IMR-90 (cell line): ENCODE measurements at regions not wholly inside any gene's neighbourhood (a gene's known extent, or its start where the extent isn't known, plus 50 kb on each side); places are given as distances from the start of the nearest gene placed in this dataset.

Experiments
- ATAC-seq: fragments of 200-7000 bp; cut with Tn5 transposase; 2 replicates; pipeline ENCODE4 v1.9.1; 2020; ENCODE audit warnings: low read depth, mild to moderate bottlenecking, moderate library complexity
- BruUV-seq: library from RNA; stranded (reverse); fragments of 400-500 nt; replicated peaks from 2 replicates; lab custom pipeline; 2021; lab: Mats Ljungman, UMichigan
- CTCF ChIA-PET: fragments of 300-600 bp; formaldehyde crosslinking; extraction: SDS; loops from one replicate; lab custom pipeline; 2021; ENCODE audit warnings: antibody characterized with exemption; lab: Yijun Ruan, JAX
- POLR2A ChIA-PET: fragments of 300-600 bp; sonication (Branson Sonifier 250); formaldehyde crosslinking; loops from one replicate; lab custom pipeline; 2022; ENCODE audit warnings: antibody characterized with exemption; ENCODE audit not compliant: unreplicated experiment; lab: Charles Lee
- DNase-seq: peaks from one replicate; pipeline ENCODE4 v3.0.0; 2013
- H2AFZ ChIP-seq: replicated peaks from 2 replicates; pipeline ENCODE3; 2013; ENCODE audit warnings: low read length, mild to moderate bottlenecking; ENCODE audit not compliant: poor library complexity
- H2AK5ac ChIP-seq: 2 replicates; pipeline ENCODE4 v1.6.1; 2013; ENCODE audit warnings: low read depth, low read length, inconsistent platforms
- H2AK9ac ChIP-seq: replicated peaks from 2 replicates; pipeline ENCODE3; 2013; ENCODE audit warnings: mild to moderate bottlenecking, low read depth, low read length, moderate library complexity; ENCODE audit not compliant: poor library complexity
- H2BK120ac ChIP-seq: 2 replicates; pipeline ENCODE4 v1.6.1; 2013; ENCODE audit warnings: low read depth, low read length, inconsistent platforms
- H2BK15ac ChIP-seq: 3 replicates; pipeline ENCODE4 v1.6.1; 2013; ENCODE audit warnings: low read depth, low read length, inconsistent platforms
- H2BK20ac ChIP-seq: 2 replicates; pipeline ENCODE4 v1.6.1; 2013; ENCODE audit warnings: low read depth, mild to moderate bottlenecking, inconsistent platforms, low read length, moderate library complexity
- H2BK5ac ChIP-seq: 2 replicates; pipeline ENCODE4 v1.6.1; 2013; ENCODE audit warnings: mild to moderate bottlenecking, low read depth, low read length, inconsistent platforms; ENCODE audit not compliant: poor library complexity, severe bottlenecking
- H3K14ac ChIP-seq: replicated peaks from 2 replicates; pipeline ENCODE4 v1.6.1; 2013; ENCODE audit warnings: low read depth, low read length, inconsistent platforms
- H3K18ac ChIP-seq: 2 replicates; pipeline ENCODE4 v1.6.1; 2013; ENCODE audit warnings: low read depth, low read length, control low read depth
- H3K23ac ChIP-seq: 2 replicates; pipeline ENCODE4 v1.6.1; 2013; ENCODE audit warnings: low read depth, low read length, inconsistent platforms
- H3K27ac ChIP-seq: 2 replicates; pipeline ENCODE4 v1.5.1; 2013; ENCODE audit warnings: mild to moderate bottlenecking, control low read depth, low read length; ENCODE audit not compliant: insufficient read depth
- H3K27me3 ChIP-seq: 2 replicates; pipeline ENCODE4 v1.6.1; 2013; ENCODE audit warnings: low read length; ENCODE audit not compliant: control insufficient read depth, insufficient read depth
- H3K36me3 ChIP-seq: 2 replicates; pipeline ENCODE4 v1.6.1; 2013; ENCODE audit warnings: low read length, mixed read lengths; ENCODE audit not compliant: control insufficient read depth, insufficient read depth
- H3K4ac ChIP-seq: 2 replicates; pipeline ENCODE4 v1.6.1; 2013; ENCODE audit warnings: low read depth, low read length, inconsistent platforms
- H3K4me1 ChIP-seq: 2 replicates; pipeline ENCODE4 v1.6.1; 2013; ENCODE audit warnings: low read length, mixed read lengths; ENCODE audit not compliant: control insufficient read depth, insufficient read depth
- H3K4me2 ChIP-seq: 2 replicates; pipeline ENCODE4 v1.6.1; 2013; ENCODE audit warnings: low read depth, mild to moderate bottlenecking, control low read depth, low read length, moderate library complexity
- H3K4me3 ChIP-seq: 2 replicates; pipeline ENCODE4 v1.5.1; 2013; ENCODE audit warnings: low read depth, mild to moderate bottlenecking, control low read depth, low read length, moderate library complexity; ENCODE audit not compliant: insufficient read depth
- H3K56ac ChIP-seq: 2 replicates; pipeline ENCODE4 v1.6.1; 2013; ENCODE audit warnings: low read length, inconsistent platforms; ENCODE audit not compliant: insufficient read depth; ENCODE audit errors: extremely low read depth
- H3K79me1 ChIP-seq, 2 experiments: 2 replicates each; pipeline ENCODE4 v1.6.1; 2013; ENCODE audit warnings: low read length in 2 of 2, inconsistent platforms in 1 of 2, low read depth in 1 of 2
- H3K9ac ChIP-seq: 2 replicates; pipeline ENCODE4 v1.6.1; 2013; ENCODE audit warnings: low read depth, low read length, control low read depth
- H3K9me1 ChIP-seq: 2 replicates; pipeline ENCODE4 v1.6.1; 2013; ENCODE audit warnings: low read length, inconsistent platforms; ENCODE audit not compliant: insufficient read depth
- H3K9me3 ChIP-seq: 2 replicates; pipeline ENCODE4 v1.6.1; 2013; ENCODE audit warnings: low read length; ENCODE audit not compliant: control insufficient read depth, insufficient read depth
- H4K20me1 ChIP-seq: 2 replicates; pipeline ENCODE4 v1.6.1; 2013; ENCODE audit warnings: low read length, inconsistent platforms; ENCODE audit not compliant: insufficient read depth
- H4K5ac ChIP-seq: 2 replicates; pipeline ENCODE4 v1.6.1; 2013; ENCODE audit warnings: mild to moderate bottlenecking, low read depth, low read length, control low read depth
- H4K8ac ChIP-seq, 2 experiments: 2 replicates each; pipeline ENCODE4 v1.6.1; 2013; ENCODE audit warnings: low read depth in 2 of 2, low read length in 2 of 2, control low read depth in 1 of 2, inconsistent platforms in 1 of 2
- H4K91ac ChIP-seq: 2 replicates; pipeline ENCODE4 v1.6.1; 2013; ENCODE audit warnings: low read depth, low read length, inconsistent platforms; ENCODE audit not compliant: insufficient read depth
- BHLHE40 ChIP-seq: fragments of 150-350 bp; IDR thresholded peaks from 2 replicates; pipeline ENCODE4 v1.6.1; 2016; ENCODE audit warnings: mild to moderate bottlenecking, low read depth, low read length
- CEBPB ChIP-seq: IDR thresholded peaks from 2 replicates; pipeline ENCODE4 v1.6.1; 2012; ENCODE audit warnings: low read depth, low read length, improper control_type of control experiment
- CHD1 ChIP-seq: IDR thresholded peaks from 2 replicates; pipeline ENCODE4 v1.6.1; 2012; ENCODE audit warnings: low read depth, low read length, improper control_type of control experiment
- CTCF ChIP-seq: conservative IDR thresholded peaks from 2 replicates; pipeline ENCODE4 v1.5.1; 2012; ENCODE audit warnings: mild to moderate bottlenecking, low read depth, low read length, improper control_type of control experiment
- ELK1 ChIP-seq: fragments of 150-350 bp; IDR thresholded peaks from 2 replicates; pipeline ENCODE4 v1.6.1; 2016; ENCODE audit warnings: low read depth, mild to moderate bottlenecking, low read length, moderate library complexity, borderline replicate concordance
- FOS ChIP-seq: fragments of 150-350 bp; IDR thresholded peaks from 2 replicates; pipeline ENCODE4 v1.6.1; 2016; ENCODE audit warnings: low read depth, low read length
- MAFK ChIP-seq: IDR thresholded peaks from 2 replicates; pipeline ENCODE4 v1.6.1; 2012; ENCODE audit warnings: low read depth, low read length, improper control_type of control experiment
- MAZ ChIP-seq: IDR thresholded peaks from 2 replicates; pipeline ENCODE4 v1.6.1; 2012; ENCODE audit warnings: low read depth, mild to moderate bottlenecking, low read length, improper control_type of control experiment, moderate library complexity, borderline replicate concordance
- MXI1 ChIP-seq: IDR thresholded peaks from 2 replicates; pipeline ENCODE4 v1.6.1; 2012; ENCODE audit warnings: low read depth, mild to moderate bottlenecking, low read length, moderate library complexity, borderline replicate concordance
- NFE2L2 ChIP-seq: fragments of 150-350 bp; IDR thresholded peaks from 2 replicates; pipeline ENCODE4 v1.6.1; 2016; ENCODE audit warnings: low read depth, mild to moderate bottlenecking, low read length
- POLR2A ChIP-seq: IDR thresholded peaks from 2 replicates; pipeline ENCODE4 v1.6.1; 2012; ENCODE audit warnings: mild to moderate bottlenecking, low read depth, low read length
- RAD21 ChIP-seq: IDR thresholded peaks from 2 replicates; pipeline ENCODE4 v1.6.1; 2012; ENCODE audit warnings: low read length, improper control_type of control experiment
- RCOR1 ChIP-seq: IDR thresholded peaks from 2 replicates; pipeline ENCODE4 v1.6.1; 2012; ENCODE audit warnings: mild to moderate bottlenecking, low read length, improper control_type of control experiment; ENCODE audit not compliant: insufficient replicate concordance
- RFX5 ChIP-seq: IDR thresholded peaks from 2 replicates; pipeline ENCODE4 v1.8.0; 2012; ENCODE audit warnings: low read depth, mild to moderate bottlenecking, low read length, moderate library complexity
- SMC3 ChIP-seq: fragments of 150-350 bp; IDR thresholded peaks from 2 replicates; pipeline ENCODE4 v1.6.1; 2016; ENCODE audit warnings: low read depth, mild to moderate bottlenecking, antibody characterized with exemption, low read length, moderate library complexity
- USF2 ChIP-seq: fragments of 150-350 bp; IDR thresholded peaks from 2 replicates; pipeline ENCODE4 v1.6.1; 2017; ENCODE audit warnings: mild to moderate bottlenecking, antibody characterized with exemption, low read length, low read depth
- WGBS, 2 experiments: methylation state at CpG; one replicate each; pipeline versions ENCODE4 v1.1.5 to v1.1.7; 2013; ENCODE audit warnings: missing lambda C conversion rate in 2 of 2; ENCODE audit not compliant: insufficient read length in 1 of 2; ENCODE audit errors: extremely low coverage in 2 of 2; 5-methylcytosine and 5-hydroxymethylcytosine counted together
- dilution Hi-C: fragments of 300-500 bp; cut with HindIII; formaldehyde crosslinking; loops from one replicate; pipeline ENCODE4 v1.14.3; 2018; ENCODE audit warnings: low sequenced_read_pairs; ENCODE audit not compliant: unreplicated experiment
- in situ Hi-C: fragments of 300-500 bp; cut with MboI; formaldehyde crosslinking; loops from 3 replicates; pipeline ENCODE4 v1.14.3; 2019; ENCODE audit warnings: low sequenced_read_pairs, inconsistent platforms, mixed read lengths
- intact Hi-C: fragments of 100-400 bp; cut with micrococcal nuclease; formaldehyde crosslinking; loops from 2 replicates; pipeline ENCODE4 v1.10.0; 2022

- Histone ChIP-seq H3K9me3 (no peaks in the 10 kb centered on the region), H2BK15ac (no peak overlapping the region), H3K18ac (no peak overlapping the region), H3K9me1 (no peaks in the 10 kb centered on the region), H3K4me2 (peak overlapping the region; percentile 75; the same call in 1 of the 2 replicates), H4K5ac (no peak overlapping the region), H2AK5ac (no peak overlapping the region), H3K4me1 (peaks cover 7% of the 10 kb centered on the region; the same call in 1 of the 2 replicates), H2BK20ac (peak overlapping the region; percentile 29; the same call in 1 of the 2 replicates), H3K79me1 (no peaks in the 10 kb centered on the region), H3K27ac (no peak overlapping the region), H4K8ac (no peak overlapping the region), H2AFZ (no peak overlapping the region), H4K91ac (no peak overlapping the region), H4K20me1 (no peaks in the 10 kb centered on the region), H3K27me3 (no peaks in the 10 kb centered on the region), H2BK120ac (no peak overlapping the region), H2AK9ac (no peak overlapping the region), H3K23ac (no peak overlapping the region), H3K4me3 (no peak overlapping the region), H3K9ac (no peak overlapping the region), H3K14ac (no peak overlapping the region), H2BK5ac (peak overlapping the region; percentile 67), H3K4ac (no peak overlapping the region), H3K56ac (no peak overlapping the region), H3K36me3 (no peaks in the 10 kb centered on the region)
- 20% methylated on average over 1 of the region's 3 CpGs; no CpG with 5 or more reads in 1 of the 2 experiments for WGBS, 2 experiments
- peak; percentile 70 for ATAC-seq
- ChIA-PET POLR2A (no interaction called here), CTCF (interaction anchor here (0.9 kb wide), 1 partner anchor 51 kb away, joined by 4 read pairs; no protein-coding TSS in a partner anchor)
- dilution Hi-C loops, result no loop called here
- no peak for TF ChIP-seq BHLHE40
- peak; percentile 30; the same call in 1 of the 2 replicates for TF ChIP-seq USF2
- TF ChIP-seq CEBPB, result no peak
- TF ChIP-seq POLR2A, result no peak
- TF ChIP-seq MAZ, result no peak
- no peak for TF ChIP-seq ELK1
- TF ChIP-seq MXI1, result no peak
- peak; percentile 59; the same call in 1 of the 2 replicates for TF ChIP-seq FOS
- no peak for TF ChIP-seq RFX5
- no peak for TF ChIP-seq CTCF
- no peak for TF ChIP-seq CHD1
- TF ChIP-seq MAFK, result 0 out of 2 replicates have a peak, but pooled peaks have one; percentile 21
- TF ChIP-seq SMC3, result no peak
- 0 out of 2 replicates have a peak, but pooled peaks have one; percentile 4 for TF ChIP-seq RAD21
- no peak for TF ChIP-seq NFE2L2
- no peak for TF ChIP-seq RCOR1
- DNase-seq, result peak; percentile 92
- intact Hi-C loops, result loop anchor here (10.0 kb wide), 1 partner anchor 144 kb away; no protein-coding TSS in a partner anchor
- in situ Hi-C loops, result loop anchor here (25.0 kb wide), 2 partner anchors 376 to 899 kb away; no protein-coding TSS in a partner anchor
- no TSS peak for BruUV-seq
Measured at GRCh38 chr21:17461014-17461413, 51.8 kb upstream of the CXADR start.
